GM19463 (cell line): ENCODE measurements at regions not wholly inside any gene's neighbourhood (a gene's known extent, or its start where the extent isn't known, plus 50 kb on each side); places are given as distances from the start of the nearest gene placed in this dataset.

Source experiments
- ATAC-seq: cut with Tn5 transposase; IDR thresholded peaks from one replicate; pipeline ENCODE4 v1.9.1; 2021; ENCODE audit warnings: mild to moderate bottlenecking, moderate library complexity; ENCODE audit not compliant: unreplicated experiment

- ATAC-seq, result no peak
These were observed 318.5 kb upstream of the CWC22 start for GRCh38 chr2:180325416-180326120.

DNA sequence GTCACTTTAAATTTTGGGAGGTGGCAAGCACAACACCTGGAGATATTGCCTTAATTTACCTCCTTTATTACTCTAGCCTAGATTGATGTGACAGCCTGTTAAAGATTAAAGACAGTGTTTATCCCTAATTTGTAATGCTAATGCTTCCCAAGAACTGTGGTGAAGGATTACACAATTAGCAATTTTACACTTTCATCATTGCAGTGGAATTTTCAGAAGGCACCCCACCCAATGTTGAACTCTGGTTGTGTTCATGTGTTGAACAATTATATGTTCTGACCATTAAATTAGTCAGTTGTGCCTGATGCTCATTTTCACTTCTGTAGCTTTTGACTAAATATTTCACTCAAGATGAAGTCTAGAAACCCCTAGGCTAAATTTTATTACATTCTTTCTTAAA lies 317.1 kb upstream of the CWC22 start:
- ATAC-seq, result no peak

DNA sequence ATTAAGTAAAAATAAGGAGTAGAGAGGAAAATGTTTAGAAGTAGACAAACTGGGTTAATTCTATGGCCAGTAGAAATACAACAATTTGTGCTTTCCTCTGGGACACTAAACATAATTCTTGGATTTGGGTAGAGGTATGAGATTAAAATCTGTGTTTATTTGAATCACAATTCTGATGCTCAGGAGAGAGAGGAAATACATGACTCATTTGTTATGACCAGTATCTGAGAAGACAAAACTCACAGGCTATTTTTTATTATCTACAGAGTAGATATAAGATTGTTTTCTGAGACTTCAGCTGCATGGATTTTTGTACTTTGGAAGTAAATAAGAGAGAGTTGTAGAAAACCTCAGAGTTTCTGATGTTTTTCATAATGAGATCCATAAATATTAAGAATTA lies 315.7 kb upstream of the CWC22 start:
- no peak for ATAC-seq

DNA sequence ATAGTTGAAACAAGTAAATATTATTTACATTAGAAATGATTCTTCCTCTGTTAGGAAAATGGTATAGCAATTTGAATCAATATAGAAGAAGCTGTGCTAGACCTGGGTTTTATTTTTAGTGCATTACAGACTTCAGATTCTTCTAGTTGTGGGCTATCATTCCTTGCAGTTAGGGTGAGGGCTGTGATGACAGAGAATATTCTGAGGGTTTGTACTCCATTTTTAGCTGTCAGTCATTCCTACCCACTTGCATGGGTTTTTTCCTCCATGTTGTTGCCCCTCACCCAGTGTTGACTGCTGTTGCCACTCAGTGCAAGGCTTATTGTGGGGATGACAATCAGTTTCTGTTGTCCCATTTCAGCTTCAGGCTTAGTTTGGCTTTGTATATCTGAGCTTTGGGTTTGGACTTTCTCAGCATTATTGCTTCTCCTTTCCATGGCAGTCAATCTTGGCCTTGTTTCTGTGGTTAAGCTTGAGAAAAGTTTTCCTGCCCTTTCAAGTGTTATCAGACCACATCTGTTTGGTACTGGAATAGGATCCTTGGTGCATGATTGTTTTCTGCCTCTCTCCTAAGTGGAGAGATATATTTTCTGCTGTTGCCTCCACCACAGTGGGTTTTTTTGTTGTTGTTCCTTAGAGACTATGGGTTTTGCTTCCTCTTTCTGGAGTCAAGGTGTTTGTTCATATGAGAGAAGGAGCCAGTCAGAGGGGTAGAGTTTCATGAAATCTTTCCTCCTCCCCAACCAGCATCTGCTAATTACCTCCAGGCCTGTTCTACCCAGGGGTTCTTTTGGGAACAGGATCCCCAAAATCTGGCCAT lies 312.7 kb upstream of the CWC22 start:
- ATAC-seq, result peak; percentile 77

GRCh38 chr2:180314086-180314485 lies 307.0 kb upstream of the CWC22 start:
- no peak for ATAC-seq

GRCh38 chr2:180312542-180312941 lies 305.4 kb upstream of the CWC22 start:
- no peak for ATAC-seq

GRCh38 chr2:180307096-180307495 lies 300.0 kb upstream of the CWC22 start:
- no peak for ATAC-seq

DNA sequence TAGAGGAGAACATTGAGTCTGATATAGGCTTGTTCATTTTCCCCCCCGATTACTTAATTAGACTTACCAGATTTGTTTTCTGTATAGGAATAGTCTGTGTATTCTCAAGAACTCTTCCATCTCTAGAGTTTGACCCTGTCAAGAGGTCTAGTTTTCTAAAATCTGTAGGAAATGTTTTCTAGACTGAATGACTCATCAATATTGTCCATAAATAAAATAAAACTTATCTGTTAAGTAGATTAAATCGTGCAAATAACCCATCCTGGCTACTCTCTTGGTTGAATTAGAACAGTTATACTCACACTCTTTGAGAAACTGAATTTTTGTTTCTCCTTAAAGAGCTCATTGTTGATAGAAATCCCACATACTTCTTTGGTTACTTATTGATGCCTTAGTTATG lies 299.2 kb upstream of the CWC22 start:
- ATAC-seq, result no peak

DNA sequence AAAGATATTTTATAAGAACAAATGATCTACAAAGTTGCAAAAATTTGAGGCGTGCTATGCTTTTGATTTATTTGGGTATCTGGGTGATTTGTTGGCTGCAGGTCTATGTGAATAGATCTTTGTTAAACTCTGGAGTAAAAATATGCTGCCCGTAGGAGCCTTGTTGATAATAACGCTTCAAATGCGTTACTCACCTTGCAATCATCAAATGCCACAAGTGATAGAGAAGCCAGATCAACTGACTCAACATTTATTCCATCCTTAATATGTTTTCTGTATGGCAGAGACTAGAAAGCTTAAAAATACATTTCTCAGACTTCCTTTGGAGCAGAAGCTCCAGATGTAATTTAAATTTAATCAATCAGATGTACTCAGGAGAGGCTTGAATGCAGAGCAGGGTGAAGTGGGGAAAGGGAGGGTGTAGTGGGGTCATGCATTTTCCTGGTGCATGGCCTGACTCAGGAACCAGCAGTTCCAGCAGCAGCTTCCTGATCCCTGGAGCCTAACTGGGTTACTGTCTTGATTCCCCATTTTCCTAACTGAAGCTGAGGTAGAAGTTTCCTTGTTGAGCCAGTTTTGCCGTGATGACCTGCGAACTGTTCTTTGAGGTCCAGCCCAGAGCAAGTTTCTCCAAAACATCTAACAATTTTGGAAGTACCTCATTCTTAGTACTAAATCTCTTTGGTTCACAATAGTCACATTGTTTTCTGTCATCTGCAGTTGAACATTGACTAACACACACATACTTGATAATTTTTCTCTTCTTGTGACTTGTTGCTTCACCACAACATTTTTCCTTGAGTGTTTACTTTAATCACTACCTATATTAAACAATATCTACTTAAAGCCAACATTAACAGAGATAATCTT lies 284.7 kb upstream of the CWC22 start:
- no peak for ATAC-seq

- ATAC-seq, result no peak
These were observed 284.0 kb upstream of the CWC22 start for GRCh38 chr2:180291060-180291459.

DNA sequence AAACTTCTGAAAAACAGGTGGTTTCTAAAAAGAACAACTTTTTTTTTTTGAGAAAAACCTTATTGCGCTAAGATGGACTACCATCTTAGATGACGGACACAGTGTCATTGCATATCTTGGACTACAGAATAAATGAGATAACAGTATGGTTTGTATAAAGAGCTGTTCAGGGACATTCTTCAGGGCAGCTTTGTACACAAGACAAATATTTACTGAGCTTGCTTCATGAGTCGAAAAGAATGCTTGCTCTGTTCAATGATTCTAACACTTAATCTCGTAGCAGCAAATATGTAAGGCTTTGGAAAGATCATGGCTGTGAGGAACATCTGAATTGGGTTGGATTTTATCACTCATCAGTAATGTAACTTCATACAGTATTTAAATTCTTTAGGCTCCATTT lies 282.5 kb upstream of the CWC22 start:
- no peak for ATAC-seq

- no peak for ATAC-seq
These were observed 272.5 kb upstream of the CWC22 start for GRCh38 chr2:180279581-180279980.

DNA sequence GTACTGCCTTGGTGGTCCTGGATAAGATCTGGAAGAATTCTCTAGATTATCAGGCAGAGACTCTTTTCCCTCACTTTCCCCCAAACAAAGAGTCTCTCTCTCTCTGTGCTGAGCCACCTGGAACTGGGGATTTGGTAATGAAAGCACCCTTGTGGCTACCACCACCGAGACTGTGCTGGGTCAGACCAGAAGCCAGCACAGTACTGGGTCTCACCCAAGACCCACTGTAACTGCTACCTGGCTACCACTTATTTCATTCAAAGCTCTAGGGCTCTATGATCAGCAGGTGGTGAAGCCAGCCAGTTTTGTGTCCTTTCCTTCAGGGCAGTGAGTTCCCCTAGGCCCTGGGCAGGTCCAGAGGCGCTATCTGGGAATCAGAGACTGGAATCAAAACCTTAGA lies 269.6 kb upstream of the CWC22 start:
- no peak for ATAC-seq

DNA sequence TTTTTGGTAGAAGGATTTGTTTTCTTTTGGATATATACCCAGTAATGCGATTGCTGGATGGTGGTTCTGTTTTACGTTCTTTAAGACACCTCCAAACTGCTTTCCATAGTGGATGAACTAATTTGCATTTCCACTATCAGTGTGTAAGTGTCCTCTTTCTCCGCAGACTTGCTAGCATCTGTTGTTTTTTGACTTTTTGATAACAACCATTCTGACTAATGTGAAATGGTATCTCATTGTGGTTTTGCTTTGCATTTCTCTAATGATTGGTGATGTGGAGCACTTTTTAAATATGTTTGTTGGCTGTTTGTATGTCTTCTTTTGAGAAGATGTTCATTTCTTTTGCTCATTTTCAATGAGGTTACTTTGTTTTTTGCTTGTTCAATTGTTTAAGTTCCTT lies 260.9 kb upstream of the CWC22 start:
- ATAC-seq, result no peak

DNA sequence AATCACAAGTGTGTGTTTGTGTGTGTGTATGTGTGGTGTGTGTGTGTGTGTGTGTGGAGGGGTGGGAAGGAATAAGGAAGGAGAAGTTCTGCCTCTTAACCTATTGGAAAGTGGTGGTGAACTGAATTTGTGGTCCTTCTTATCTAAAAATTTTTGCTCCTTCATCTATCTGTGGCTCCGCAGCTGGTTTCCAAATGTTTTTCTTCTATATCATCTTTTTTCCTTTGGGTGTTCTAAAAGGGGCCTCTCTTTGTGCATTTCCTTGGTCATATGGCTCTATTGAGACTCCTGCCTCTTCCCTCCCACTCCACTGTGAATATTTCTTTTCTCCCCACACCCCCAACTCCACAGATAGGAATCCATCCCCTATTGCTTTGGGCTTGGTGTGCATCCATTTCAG lies 254.9 kb upstream of the CWC22 start:
- ATAC-seq, result no peak

- ATAC-seq, result no peak
These were observed 251.5 kb upstream of the CWC22 start for GRCh38 chr2:180258579-180258978.

DNA sequence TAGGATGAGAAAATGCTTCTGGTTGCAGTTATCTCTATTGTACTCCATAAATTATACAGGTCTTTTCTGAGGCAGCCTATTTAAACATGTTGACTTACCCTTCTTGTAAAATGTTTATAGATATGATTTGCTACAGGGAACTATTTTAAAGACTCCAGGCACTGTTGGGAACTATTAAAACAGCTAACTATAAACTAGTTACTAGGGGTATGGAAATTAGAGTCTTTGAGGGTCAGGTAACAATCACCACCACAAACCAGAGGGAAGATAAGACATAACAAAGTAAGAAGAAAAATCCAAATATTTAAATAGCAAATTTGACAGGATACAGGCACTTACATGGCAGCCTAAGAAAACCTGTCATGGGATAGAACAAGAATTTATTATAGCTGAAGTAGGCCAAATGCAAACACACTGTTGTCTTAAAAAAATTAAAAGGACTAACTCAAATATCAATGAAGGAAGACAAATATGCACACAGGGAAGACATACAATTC lies 251.0 kb upstream of the CWC22 start:
- ATAC-seq, result no peak

GRCh38 chr2:180257247-180257646 lies 250.2 kb upstream of the CWC22 start:
- ATAC-seq, result no peak

DNA sequence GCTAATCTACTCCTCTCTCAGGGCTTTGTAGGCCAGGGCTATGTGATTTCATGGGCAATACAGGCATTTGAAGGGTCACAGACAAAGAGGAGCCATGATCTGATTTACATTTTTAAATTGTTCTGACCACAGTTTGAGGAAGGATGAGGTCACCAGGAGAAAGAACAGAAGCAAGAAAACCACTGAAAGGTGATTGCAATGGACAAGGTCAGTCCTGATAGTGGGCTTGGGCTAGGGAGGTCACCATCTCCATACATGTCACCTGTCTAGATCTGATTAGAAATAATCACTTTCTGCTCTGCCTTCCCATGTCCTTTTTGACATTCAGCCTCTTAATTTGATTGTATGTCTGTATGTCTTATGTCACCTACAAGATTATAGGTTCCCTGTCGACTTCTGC lies 248.9 kb upstream of the CWC22 start:
- no peak for ATAC-seq

DNA sequence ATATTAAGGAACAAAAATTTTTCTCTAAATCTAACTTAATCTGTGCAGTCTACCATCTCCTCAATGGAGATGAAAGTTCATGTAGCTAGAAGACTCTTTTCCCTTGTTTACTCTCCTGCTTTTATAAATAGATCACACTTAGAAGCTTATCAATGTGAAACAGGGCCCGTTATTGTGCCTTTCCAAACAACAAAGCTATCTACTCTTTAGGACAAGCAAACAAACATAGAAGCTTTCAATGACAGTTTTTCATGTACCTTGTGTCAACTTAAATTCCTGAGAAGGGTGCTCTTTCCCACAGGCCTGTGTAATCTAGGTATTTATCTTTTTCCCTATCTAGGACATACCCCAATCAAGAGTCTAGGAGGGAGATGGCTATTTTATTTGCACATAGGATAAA lies 247.8 kb upstream of the CWC22 start:
- no peak for ATAC-seq

GRCh38 chr2:180247658-180248057 lies 240.6 kb upstream of the CWC22 start:
- ATAC-seq, result no peak
